ENCODE measurements at regions not wholly inside any gene's neighbourhood (a gene's known extent, or its start where the extent isn't known, plus 50 kb on each side); places are given as distances from the start of the nearest gene placed in this dataset.

DNA sequence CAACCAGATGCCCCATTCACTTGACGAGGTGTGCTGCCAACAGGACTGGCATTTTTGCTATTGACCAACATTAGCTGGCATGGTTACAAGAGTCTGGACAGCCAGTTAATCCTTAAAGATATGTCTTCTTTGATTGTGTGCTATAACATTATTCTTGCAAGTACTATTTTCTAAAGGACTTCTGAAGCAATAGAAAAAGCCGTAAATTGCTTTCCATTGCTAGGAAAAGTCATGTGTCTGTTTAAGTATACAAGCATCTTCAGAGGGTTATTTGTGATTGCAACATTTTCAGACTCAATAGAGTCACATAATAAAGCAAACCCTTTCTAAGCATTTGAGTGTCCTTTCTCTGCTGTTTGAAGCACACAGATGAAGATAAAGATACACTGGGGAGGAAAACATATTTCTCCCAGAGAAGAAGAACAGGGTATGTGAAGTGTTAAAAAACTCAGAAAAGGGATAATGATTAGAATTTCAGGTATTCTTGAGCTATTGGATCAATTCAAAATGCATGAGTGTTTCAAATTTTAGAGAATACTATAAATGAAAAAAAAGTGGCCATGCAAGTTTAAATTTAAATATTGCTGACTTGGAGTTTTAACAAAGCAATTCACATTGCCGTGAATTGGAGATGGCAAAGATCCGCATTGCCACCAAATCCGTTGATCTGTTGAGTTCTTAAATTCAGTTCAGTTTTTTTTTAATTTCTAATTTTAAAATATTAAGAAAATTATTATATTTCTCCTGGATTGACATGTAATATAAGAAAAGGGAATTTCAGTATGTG, 191.7 kb upstream of the MAP3K7 start:
- no peak for TF ChIP-seq CTCF (IDR thresholded peaks at IDR 0.05; ENCODE audit: low read depth, low read length)
- no peak for TF ChIP-seq POLR2A (IDR thresholded peaks at IDR 0.05; ENCODE audit: extremely low read depth, insufficient read length)
- no peak for TF ChIP-seq MAX (IDR thresholded peaks at IDR 0.05; ENCODE audit: low read depth, low read length)
- no peak for TF ChIP-seq MYC (IDR thresholded peaks at IDR 0.05; ENCODE audit: low read depth, low read length)
